KOPT-K1 (cell line): ENCODE measurements at regions not wholly inside any gene's neighbourhood (a gene's known extent, or its start where the extent isn't known, plus 50 kb on each side); places are given as distances from the start of the nearest gene placed in this dataset.

ENCODE experiments used
- H3K27ac ChIP-seq: fragments of 200-600 bp; sonication (generic); 2 replicates; pipeline ENCODE4 v1.5.1; 2016; ENCODE audit warnings: antibody characterized with exemption, mild to moderate bottlenecking, low read depth, low read length; ENCODE audit not compliant: poor library complexity, severe bottlenecking
- H3K36me3 ChIP-seq: fragments of 200-600 bp; sonication (generic); 2 replicates; pipeline ENCODE4 v1.5.1; 2017; ENCODE audit warnings: antibody characterized with exemption, mild to moderate bottlenecking, low read length, moderate library complexity; ENCODE audit not compliant: insufficient read depth
- H3K9me3 ChIP-seq: fragments of 200-600 bp; sonication (generic); 2 replicates; pipeline ENCODE4 v1.5.1; 2017; ENCODE audit warnings: antibody characterized with exemption, low read length, mild to moderate bottlenecking; ENCODE audit not compliant: insufficient read depth, poor library complexity, severe bottlenecking

- Histone ChIP-seq H3K9me3 (no peaks in the 10 kb centered on the region), H3K36me3 (no peaks in the 10 kb centered on the region), H3K27ac (no peak overlapping the region)
Observed at GRCh38 chr11:104404231-104405175, 240.6 kb upstream of the PDGFD start.

GRCh38 chr11:104402812-104403521 lies 239.0 kb upstream of the PDGFD start:
- Histone ChIP-seq H3K27ac (no peak overlapping the region), H3K36me3 (no peaks in the 10 kb centered on the region), H3K9me3 (no peaks in the 10 kb centered on the region)

GRCh38 chr11:104394508-104394907 lies 230.6 kb upstream of the PDGFD start:
- no peak overlapping the region for H3K27ac ChIP-seq
- no peaks in the 10 kb centered on the region for H3K9me3 ChIP-seq
- no peaks in the 10 kb centered on the region for H3K36me3 ChIP-seq

GRCh38 chr11:104390651-104391050 lies 226.7 kb upstream of the PDGFD start:
- Histone ChIP-seq H3K36me3 (no peaks in the 10 kb centered on the region), H3K9me3 (no peaks in the 10 kb centered on the region), H3K27ac (no peak overlapping the region)

GRCh38 chr11:104385884-104386283 lies 221.9 kb upstream of the PDGFD start:
- H3K27ac ChIP-seq: no peak overlapping the region
- no peaks in the 10 kb centered on the region for H3K9me3 ChIP-seq
- H3K36me3 ChIP-seq: no peaks in the 10 kb centered on the region

GRCh38 chr11:104380358-104380757 lies 216.4 kb upstream of the PDGFD start:
- Histone ChIP-seq H3K36me3 (no peaks in the 10 kb centered on the region), H3K9me3 (no peaks in the 10 kb centered on the region), H3K27ac (no peak overlapping the region)

- no peak overlapping the region for H3K27ac ChIP-seq
- no peaks in the 10 kb centered on the region for H3K9me3 ChIP-seq
- H3K36me3 ChIP-seq: no peaks in the 10 kb centered on the region
Observed at GRCh38 chr11:104372111-104372510, 208.2 kb upstream of the PDGFD start.

- Histone ChIP-seq H3K27ac (no peak overlapping the region), H3K36me3 (no peaks in the 10 kb centered on the region), H3K9me3 (no peaks in the 10 kb centered on the region)
Observed at GRCh38 chr11:104370478-104370877, 206.5 kb upstream of the PDGFD start.

GRCh38 chr11:104369761-104370160 lies 205.8 kb upstream of the PDGFD start:
- Histone ChIP-seq H3K36me3 (no peaks in the 10 kb centered on the region), H3K27ac (no peak overlapping the region), H3K9me3 (no peaks in the 10 kb centered on the region)

GRCh38 chr11:104366321-104366734 lies 202.4 kb upstream of the PDGFD start:
- Histone ChIP-seq H3K36me3 (no peaks in the 10 kb centered on the region), H3K9me3 (no peaks in the 10 kb centered on the region), H3K27ac (no peak overlapping the region)

GRCh38 chr11:104365676-104366075 lies 201.7 kb upstream of the PDGFD start:
- Histone ChIP-seq H3K36me3 (no peaks in the 10 kb centered on the region), H3K27ac (no peak overlapping the region), H3K9me3 (no peaks in the 10 kb centered on the region)

GRCh38 chr11:104361975-104362374 lies 198.0 kb upstream of the PDGFD start:
- no peaks in the 10 kb centered on the region for H3K9me3 ChIP-seq
- no peak overlapping the region for H3K27ac ChIP-seq
- H3K36me3 ChIP-seq: no peaks in the 10 kb centered on the region

- H3K27ac ChIP-seq: no peak overlapping the region
- no peaks in the 10 kb centered on the region for H3K36me3 ChIP-seq
- H3K9me3 ChIP-seq: peaks cover 9% of the 10 kb centered on the region
Observed at GRCh38 chr11:104352036-104352435, 188.1 kb upstream of the PDGFD start.

GRCh38 chr11:104343578-104343977 lies 179.6 kb upstream of the PDGFD start:
- no peaks in the 10 kb centered on the region for H3K36me3 ChIP-seq
- H3K9me3 ChIP-seq: no peaks in the 10 kb centered on the region
- H3K27ac ChIP-seq: no peak overlapping the region

- no peaks in the 10 kb centered on the region for H3K9me3 ChIP-seq
- H3K27ac ChIP-seq: no peak overlapping the region
- H3K36me3 ChIP-seq: no peaks in the 10 kb centered on the region
Observed at GRCh38 chr11:104340590-104340989, 176.6 kb upstream of the PDGFD start.
